ENCODE measurements at regions not wholly inside any gene's neighbourhood (a gene's known extent, or its start where the extent isn't known, plus 50 kb on each side); places are given as distances from the start of the nearest gene placed in this dataset.

- TF ChIP-seq CTCF (optimal IDR thresholded peaks at IDR 0.05 in 1 of 3, IDR thresholded peaks at IDR 0.05 in 1 of 3, conservative IDR thresholded peaks at IDR 0.05 in 1 of 3; ENCODE audit: extremely low read depth in 1 of 3, insufficient read depth in 2 of 3, low read length in 3 of 3) (no peak), EZH2 (IDR thresholded peaks at IDR 0.05; ENCODE audit: low read length) (no peak)
Measured at GRCh38 chr13:53137779-53138178, 109.2 kb downstream of the OLFM4 start.
